ENCODE measurements at regions not wholly inside any gene's neighbourhood (a gene's known extent, or its start where the extent isn't known, plus 50 kb on each side); places are given as distances from the start of the nearest gene placed in this dataset.
"Not testable (repeated sequence)": the region's sequence is repeated elsewhere in the genome, so short reads cannot be mapped to it uniquely, and the experiment has no call there.

- no peak for DNase-seq (ENCODE audit: low spot score)
- TF ChIP-seq CTCF (IDR thresholded peaks at IDR 0.05) = no peak
- H3K4me3 ChIP-seq = no peak overlapping the region
Observed at GRCh38 chr12:25368557-25368956, 117.8 kb upstream of the KRAS start.

GRCh38 chr12:25366122-25366521 lies 115.4 kb upstream of the KRAS start:
- no peak overlapping the region for H3K4me3 ChIP-seq
- no peak for TF ChIP-seq CTCF (IDR thresholded peaks at IDR 0.05)
- DNase-seq (ENCODE audit: low spot score) = no peak
- H3K27ac ChIP-seq = no peak overlapping the region

More at GRCh38 chr12:25368557-25368956, 117.8 kb upstream of the KRAS start:
- H3K27ac ChIP-seq = no peak overlapping the region

- Histone ChIP-seq H3K27ac (no peak overlapping the region), H3K4me3 (no peak overlapping the region)
- no peak for TF ChIP-seq CTCF (IDR thresholded peaks at IDR 0.05)
- no peak for DNase-seq (ENCODE audit: low spot score)
Observed at GRCh38 chr12:25365340-25365730, 114.6 kb upstream of the KRAS start.

- H3K27ac ChIP-seq = no peak overlapping the region
- no peak overlapping the region for H3K4me3 ChIP-seq
- no peak for TF ChIP-seq CTCF (IDR thresholded peaks at IDR 0.05)
- DNase-seq (ENCODE audit: low spot score) = no peak
Observed at GRCh38 chr12:25364529-25365339, 114.0 kb upstream of the KRAS start.

GRCh38 chr12:25362646-25363045 lies 111.9 kb upstream of the KRAS start:
- no peak for TF ChIP-seq CTCF (IDR thresholded peaks at IDR 0.05)
- Histone ChIP-seq H3K27ac (no peak overlapping the region), H3K4me3 (no peak overlapping the region)
- no peak for DNase-seq (ENCODE audit: low spot score)

GRCh38 chr12:25361511-25361910 lies 110.8 kb upstream of the KRAS start:
- Histone ChIP-seq H3K27ac (no peak overlapping the region), H3K4me3 (no peak overlapping the region)
- no peak for TF ChIP-seq CTCF (IDR thresholded peaks at IDR 0.05)
- DNase-seq (ENCODE audit: low spot score) = no peak

GRCh38 chr12:25357595-25357994 lies 106.9 kb upstream of the KRAS start:
- no peak overlapping the region for H3K4me3 ChIP-seq
- no peak overlapping the region for H3K27ac ChIP-seq
- DNase-seq (ENCODE audit: low spot score) = no peak
- TF ChIP-seq CTCF (IDR thresholded peaks at IDR 0.05) = no peak

- H3K4me3 ChIP-seq; DNase-seq (ENCODE audit: low spot score): not testable (repeated sequence)
Observed at GRCh38 chr12:25352942-25353341, 102.2 kb upstream of the KRAS start.

More at GRCh38 chr12:25352942-25353341, 102.2 kb upstream of the KRAS start:
- H3K27ac ChIP-seq = not testable (repeated sequence)
